ENCODE measurements at regions not wholly inside any gene's neighbourhood (a gene's known extent, or its start where the extent isn't known, plus 50 kb on each side); places are given as distances from the start of the nearest gene placed in this dataset.

GRCh38 chr15:59839906-59840305 is 150.8 kb upstream of the BNIP2 start:
- H3K9ac ChIP-seq = no peak overlapping the region
- H3K4me1 ChIP-seq (ENCODE audit: low read depth, poor library complexity, severe bottlenecking) = no peaks in the 10 kb centered on the region
- H3K27ac ChIP-seq = no peak overlapping the region
- H3K27me3 ChIP-seq (ENCODE audit: insufficient read depth, low read depth) = no peaks in the 10 kb centered on the region
- no peaks in the 10 kb centered on the region for H4K20me1 ChIP-seq (ENCODE audit: insufficient read depth)
- no peaks in the 10 kb centered on the region for H3K36me3 ChIP-seq (ENCODE audit: insufficient read depth)
- H3K4me2 ChIP-seq = no peak overlapping the region
- H3K4me3 ChIP-seq (IDR thresholded peaks at IDR 0.05; ENCODE audit: insufficient read depth, low read depth, low read length) = no peak overlapping the region
- no peak for TF ChIP-seq CTCF (conservative IDR thresholded peaks at IDR 0.05; ENCODE audit: low read depth, low read length)
- no peak overlapping the region for H2AFZ ChIP-seq (ENCODE audit: low read depth)
- H3K79me2 ChIP-seq (ENCODE audit: insufficient read depth, low read depth) = no peaks in the 10 kb centered on the region

GRCh38 chr15:59838900-59839299 is 149.8 kb upstream of the BNIP2 start:
- H3K4me2 ChIP-seq = no peak overlapping the region
- no peak overlapping the region for H3K4me3 ChIP-seq (IDR thresholded peaks at IDR 0.05; ENCODE audit: insufficient read depth, low read depth, low read length)
- no peaks in the 10 kb centered on the region for H4K20me1 ChIP-seq (ENCODE audit: insufficient read depth)
- no peak overlapping the region for H3K9ac ChIP-seq
- H3K79me2 ChIP-seq (ENCODE audit: insufficient read depth, low read depth) = no peaks in the 10 kb centered on the region
- TF ChIP-seq CTCF (conservative IDR thresholded peaks at IDR 0.05; ENCODE audit: low read depth, low read length) = no peak
- H3K36me3 ChIP-seq (ENCODE audit: insufficient read depth) = no peaks in the 10 kb centered on the region
- no peaks in the 10 kb centered on the region for H3K4me1 ChIP-seq (ENCODE audit: low read depth, poor library complexity, severe bottlenecking)
- H2AFZ ChIP-seq (ENCODE audit: low read depth) = no peak overlapping the region
- H3K27me3 ChIP-seq (ENCODE audit: insufficient read depth, low read depth) = no peaks in the 10 kb centered on the region
- H3K27ac ChIP-seq = no peak overlapping the region

- no peak overlapping the region for H3K4me2 ChIP-seq
- no peaks in the 10 kb centered on the region for H4K20me1 ChIP-seq (ENCODE audit: insufficient read depth)
- H3K79me2 ChIP-seq (ENCODE audit: insufficient read depth, low read depth) = no peaks in the 10 kb centered on the region
- H3K4me3 ChIP-seq (IDR thresholded peaks at IDR 0.05; ENCODE audit: insufficient read depth, low read depth, low read length) = no peak overlapping the region
- no peaks in the 10 kb centered on the region for H3K27me3 ChIP-seq (ENCODE audit: insufficient read depth, low read depth)
- no peaks in the 10 kb centered on the region for H3K36me3 ChIP-seq (ENCODE audit: insufficient read depth)
- TF ChIP-seq CTCF (conservative IDR thresholded peaks at IDR 0.05; ENCODE audit: low read depth, low read length) = no peak
- no peak overlapping the region for H3K9ac ChIP-seq
- H3K27ac ChIP-seq = no peak overlapping the region
- H3K4me1 ChIP-seq (ENCODE audit: low read depth, poor library complexity, severe bottlenecking) = no peaks in the 10 kb centered on the region
- no peak overlapping the region for H2AFZ ChIP-seq (ENCODE audit: low read depth)
These were observed 146.7 kb upstream of the BNIP2 start for GRCh38 chr15:59835776-59836175.

GRCh38 chr15:59834528-59834927 is 145.4 kb upstream of the BNIP2 start:
- TF ChIP-seq CTCF (conservative IDR thresholded peaks at IDR 0.05; ENCODE audit: low read depth, low read length) = no peak
- no peaks in the 10 kb centered on the region for H3K79me2 ChIP-seq (ENCODE audit: insufficient read depth, low read depth)
- no peaks in the 10 kb centered on the region for H3K27me3 ChIP-seq (ENCODE audit: insufficient read depth, low read depth)
- no peaks in the 10 kb centered on the region for H3K36me3 ChIP-seq (ENCODE audit: insufficient read depth)
- no peak overlapping the region for H3K27ac ChIP-seq
- no peak overlapping the region for H3K4me3 ChIP-seq (IDR thresholded peaks at IDR 0.05; ENCODE audit: insufficient read depth, low read depth, low read length)
- no peak overlapping the region for H3K9ac ChIP-seq
- no peaks in the 10 kb centered on the region for H3K4me1 ChIP-seq (ENCODE audit: low read depth, poor library complexity, severe bottlenecking)
- H2AFZ ChIP-seq (ENCODE audit: low read depth) = no peak overlapping the region
- no peaks in the 10 kb centered on the region for H4K20me1 ChIP-seq (ENCODE audit: insufficient read depth)
- no peak overlapping the region for H3K4me2 ChIP-seq

GRCh38 chr15:59833366-59833765 is 144.2 kb upstream of the BNIP2 start:
- no peak overlapping the region for H3K4me3 ChIP-seq (IDR thresholded peaks at IDR 0.05; ENCODE audit: insufficient read depth, low read depth, low read length)
- H3K36me3 ChIP-seq (ENCODE audit: insufficient read depth) = no peaks in the 10 kb centered on the region
- H2AFZ ChIP-seq (ENCODE audit: low read depth) = no peak overlapping the region
- no peaks in the 10 kb centered on the region for H4K20me1 ChIP-seq (ENCODE audit: insufficient read depth)
- H3K9ac ChIP-seq = no peak overlapping the region
- no peak for TF ChIP-seq CTCF (conservative IDR thresholded peaks at IDR 0.05; ENCODE audit: low read depth, low read length)
- no peak overlapping the region for H3K4me2 ChIP-seq
- no peak overlapping the region for H3K27ac ChIP-seq
- no peaks in the 10 kb centered on the region for H3K27me3 ChIP-seq (ENCODE audit: insufficient read depth, low read depth)
- no peaks in the 10 kb centered on the region for H3K79me2 ChIP-seq (ENCODE audit: insufficient read depth, low read depth)
- no peaks in the 10 kb centered on the region for H3K4me1 ChIP-seq (ENCODE audit: low read depth, poor library complexity, severe bottlenecking)
